ENCODE measurements at regions not wholly inside any gene's neighbourhood (a gene's known extent, or its start where the extent isn't known, plus 50 kb on each side); places are given as distances from the start of the nearest gene placed in this dataset.
A peak's percentile ranks its signal among the peaks of the same experiment; 100 is the strongest.

DNA sequence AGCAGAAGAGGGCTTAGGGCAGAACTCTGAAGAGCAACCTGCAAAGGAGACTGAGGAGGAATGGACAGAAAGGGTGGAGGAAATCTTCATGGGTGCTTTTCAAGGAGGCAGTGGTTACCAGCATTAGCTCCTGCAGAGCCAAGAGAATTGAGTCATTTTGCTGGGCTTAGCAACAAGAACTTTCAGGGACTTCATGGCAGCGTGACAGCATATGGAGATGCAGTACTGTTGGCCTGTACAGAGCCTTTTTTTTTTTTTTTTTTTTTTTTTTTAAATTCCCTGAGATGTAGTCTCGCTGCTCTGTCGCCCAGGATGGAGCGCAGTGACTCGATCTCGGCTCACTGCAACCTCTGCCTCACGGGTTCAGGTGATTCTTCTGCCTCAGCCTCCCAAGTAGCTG lies 296.0 kb upstream of the DMRT1 start:
- Histone ChIP-seq H3K4me2 (ENCODE audit: low read length) (no peak overlapping the region), H3K4me1 (ENCODE audit: insufficient read depth, low read length, poor library complexity, severe bottlenecking) (peaks cover 25% of the 10 kb centered on the region), H3K4me3 (ENCODE audit: low read depth, low read length, poor library complexity, severe bottlenecking) (no peak overlapping the region), H2AFZ (ENCODE audit: low read length) (no peak overlapping the region), H4K20me1 (ENCODE audit: insufficient read depth, low read length) (no peaks in the 10 kb centered on the region), H3K27ac (ENCODE audit: low read depth, low read length, poor library complexity, severe bottlenecking) (no peak overlapping the region), H3K9me3 (ENCODE audit: low read length) (0 out of 2 replicates have a peak, but pooled peaks cover 5% of the 10 kb centered on the region), H3K36me3 (ENCODE audit: insufficient read depth, low read length) (peaks cover 37% of the 10 kb centered on the region), H3K79me2 (ENCODE audit: insufficient read depth, low read depth, low read length) (peaks cover 4% of the 10 kb centered on the region; the same call in 1 of the 2 replicates), H3K9me2 (ENCODE audit: insufficient read depth, low read length) (no peaks in the 10 kb centered on the region)
- intact Hi-C loops (cut with micrococcal nuclease; ENCODE audit: unreplicated experiment) = no loop called here
- no peak for TF ChIP-seq EZH2phosphoT487 (IDR thresholded peaks at IDR 0.05; ENCODE audit: borderline replicate concordance, low read depth, low read length)
- no TSS peak for BruUV-seq (replicated peaks)
- ChIA-PET POLR2A (interaction anchor here (2.9 kb wide), 1 partner anchor 8 kb away, joined by 9 read pairs; no protein-coding TSS in a partner anchor), CTCF (ENCODE audit: unreplicated experiment) (no interaction called here)
- no peak for DNase-seq (ENCODE audit: low spot score)

DNA sequence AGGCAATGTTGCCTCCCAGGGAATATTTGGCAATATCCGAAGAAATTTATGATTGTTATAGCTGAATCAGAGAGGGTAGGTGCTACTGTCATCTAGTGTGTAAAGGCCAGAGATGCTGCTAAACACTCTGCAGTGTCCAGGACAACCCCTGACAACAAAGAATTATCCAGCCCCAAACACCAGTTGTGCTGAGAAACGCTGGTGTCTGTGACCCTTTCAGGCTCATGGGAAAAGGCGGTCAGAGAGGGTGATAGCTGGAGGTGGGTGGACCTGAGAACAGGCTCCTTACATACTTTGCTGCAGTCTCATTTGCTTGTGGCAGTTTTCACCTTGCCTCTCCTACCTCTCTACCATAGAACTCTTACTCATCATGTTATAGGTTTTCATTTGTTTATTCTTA lies 295.3 kb upstream of the DMRT1 start:
- DNase-seq (ENCODE audit: low spot score) = no peak
- H3K36me3 ChIP-seq (ENCODE audit: insufficient read depth, low read length) = peaks cover 31% of the 10 kb centered on the region
- no peaks in the 10 kb centered on the region for H3K9me3 ChIP-seq (ENCODE audit: low read length)
- peaks cover 4% of the 10 kb centered on the region; the same call in 1 of the 2 replicates for H3K79me2 ChIP-seq (ENCODE audit: insufficient read depth, low read depth, low read length)
- peaks cover 25% of the 10 kb centered on the region for H3K4me1 ChIP-seq (ENCODE audit: insufficient read depth, low read length, poor library complexity, severe bottlenecking)
- H2AFZ ChIP-seq (ENCODE audit: low read length) = peak overlapping the region; percentile 59; the same call in 1 of the 2 replicates
- peak overlapping the region; percentile 41 for H3K4me3 ChIP-seq (ENCODE audit: low read depth, low read length, poor library complexity, severe bottlenecking)
- no peaks in the 10 kb centered on the region for H3K9me2 ChIP-seq (ENCODE audit: insufficient read depth, low read length)
- no peaks in the 10 kb centered on the region for H4K20me1 ChIP-seq (ENCODE audit: insufficient read depth, low read length)
- ChIA-PET CTCF (ENCODE audit: unreplicated experiment) (no interaction called here), POLR2A (interaction anchor here (1.3 to 2.9 kb wide), 2 partner anchors 8 to 23 kb away, joined by 4 to 9 read pairs; no protein-coding TSS in a partner anchor)
- no TSS peak for BruUV-seq (replicated peaks)
- TF ChIP-seq EZH2phosphoT487 (IDR thresholded peaks at IDR 0.05; ENCODE audit: borderline replicate concordance, low read depth, low read length) = no peak
- TF ChIP-seq, protein P1, sequence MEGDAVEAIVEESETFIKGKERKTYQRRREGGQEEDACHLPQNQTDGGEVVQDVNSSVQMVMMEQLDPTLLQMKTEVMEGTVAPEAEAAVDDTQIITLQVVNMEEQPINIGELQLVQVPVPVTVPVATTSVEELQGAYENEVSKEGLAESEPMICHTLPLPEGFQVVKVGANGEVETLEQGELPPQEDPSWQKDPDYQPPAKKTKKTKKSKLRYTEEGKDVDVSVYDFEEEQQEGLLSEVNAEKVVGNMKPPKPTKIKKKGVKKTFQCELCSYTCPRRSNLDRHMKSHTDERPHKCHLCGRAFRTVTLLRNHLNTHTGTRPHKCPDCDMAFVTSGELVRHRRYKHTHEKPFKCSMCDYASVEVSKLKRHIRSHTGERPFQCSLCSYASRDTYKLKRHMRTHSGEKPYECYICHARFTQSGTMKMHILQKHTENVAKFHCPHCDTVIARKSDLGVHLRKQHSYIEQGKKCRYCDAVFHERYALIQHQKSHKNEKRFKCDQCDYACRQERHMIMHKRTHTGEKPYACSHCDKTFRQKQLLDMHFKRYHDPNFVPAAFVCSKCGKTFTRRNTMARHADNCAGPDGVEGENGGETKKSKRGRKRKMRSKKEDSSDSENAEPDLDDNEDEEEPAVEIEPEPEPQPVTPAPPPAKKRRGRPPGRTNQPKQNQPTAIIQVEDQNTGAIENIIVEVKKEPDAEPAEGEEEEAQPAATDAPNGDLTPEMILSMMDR (conservative IDR thresholded peaks at IDR 0.05; ENCODE audit: low read length) = no peak
- peak overlapping the region; percentile 65 for H3K4me2 ChIP-seq (ENCODE audit: low read length)
- intact Hi-C loops (cut with micrococcal nuclease; ENCODE audit: unreplicated experiment) = no loop called here
- H3K27ac ChIP-seq (ENCODE audit: low read depth, low read length, poor library complexity, severe bottlenecking) = no peak overlapping the region

DNA sequence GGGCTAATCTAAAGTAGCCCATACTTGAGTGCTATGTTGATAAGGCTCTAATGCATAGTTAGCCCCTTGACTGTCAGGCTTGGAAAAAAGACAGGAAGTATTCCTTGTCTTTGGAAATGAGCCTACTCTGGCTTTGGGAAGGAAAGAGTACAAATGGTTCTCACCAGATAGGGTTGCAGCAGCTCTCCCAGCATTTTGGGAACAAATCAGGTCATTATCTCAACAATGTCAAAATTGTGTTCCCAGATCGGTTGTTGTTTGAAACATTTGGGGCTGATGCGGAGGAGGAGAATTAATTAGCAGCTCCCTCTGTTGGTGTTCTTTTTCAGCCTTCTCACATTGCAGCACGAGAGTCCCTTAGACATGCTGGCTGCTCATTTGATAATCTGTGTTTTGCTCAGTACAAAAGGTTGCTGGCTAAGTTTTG lies 294.7 kb upstream of the DMRT1 start:
- peak; percentile 60 for DNase-seq (ENCODE audit: low spot score)
- Histone ChIP-seq H3K27ac (ENCODE audit: low read depth, low read length, poor library complexity, severe bottlenecking) (peak overlapping the region; percentile 40), H3K4me1 (ENCODE audit: insufficient read depth, low read length, poor library complexity, severe bottlenecking) (peaks cover 25% of the 10 kb centered on the region), H3K9me2 (ENCODE audit: insufficient read depth, low read length) (no peaks in the 10 kb centered on the region), H3K4me2 (ENCODE audit: low read length) (peak overlapping the region; percentile 65), H3K4me3 (ENCODE audit: low read depth, low read length, poor library complexity, severe bottlenecking) (peak overlapping the region; percentile 41), H4K20me1 (ENCODE audit: insufficient read depth, low read length) (no peaks in the 10 kb centered on the region), H3K9me3 (ENCODE audit: low read length) (no peaks in the 10 kb centered on the region), H3K79me2 (ENCODE audit: insufficient read depth, low read depth, low read length) (peaks cover 4% of the 10 kb centered on the region; the same call in 1 of the 2 replicates), H3K36me3 (ENCODE audit: insufficient read depth, low read length) (peaks cover 30% of the 10 kb centered on the region), H2AFZ (ENCODE audit: low read length) (peak overlapping the region; percentile 59)
- CTCF ChIA-PET (ENCODE audit: unreplicated experiment) = no interaction called here
- no peak for TF ChIP-seq EZH2phosphoT487 (IDR thresholded peaks at IDR 0.05; ENCODE audit: borderline replicate concordance, low read depth, low read length)
- TF ChIP-seq, protein P1 (conservative IDR thresholded peaks at IDR 0.05; ENCODE audit: low read length) = peak; percentile 77
- POLR2A ChIA-PET = interaction anchor here (1.3 to 2.9 kb wide), 2 partner anchors 9 to 22 kb away, joined by 4 to 9 read pairs; no protein-coding TSS in a partner anchor
- intact Hi-C loops (cut with micrococcal nuclease; ENCODE audit: unreplicated experiment) = no loop called here
- no TSS peak for BruUV-seq (replicated peaks)

Data from OCI-LY7 (cell line).